Liver (tissue), 8 donors: ENCODE measurements at regions not wholly inside any gene's neighbourhood (a gene's known extent, or its start where the extent isn't known, plus 50 kb on each side); places are given as distances from the start of the nearest gene placed in this dataset.

Source experiments
- DNase-seq: peaks from one replicate; pipeline ENCODE4 v3.0.0-alpha.2; 2017; ENCODE audit warnings: low spot score
- H3K27ac ChIP-seq, 2 donors: one replicate each; pipeline ENCODE4 v1.7.0; 2013; ENCODE audit warnings: inconsistent platforms in 2 of 2, low read length in 2 of 2, control low read depth in 1 of 2, low read depth in 1 of 2, mild to moderate bottlenecking in 1 of 2
- H3K27me3 ChIP-seq, 4 donors: one replicate each; pipeline versions ENCODE4 v1.6.1 to v1.7.0; 2013; ENCODE audit warnings: low read length in 3 of 4, inconsistent platforms in 1 of 4, mild to moderate bottlenecking in 1 of 4, moderate library complexity in 1 of 4; ENCODE audit not compliant: control insufficient read depth in 4 of 4, insufficient read depth in 4 of 4
- H3K36me3 ChIP-seq, 4 donors: one replicate each; pipeline versions ENCODE4 v1.6.1 to v1.7.0; 2013; ENCODE audit warnings: low read length in 3 of 4, mild to moderate bottlenecking in 3 of 4, low read depth in 1 of 4, moderate library complexity in 1 of 4; ENCODE audit not compliant: control insufficient read depth in 4 of 4, insufficient read depth in 3 of 4
- H3K4me1 ChIP-seq, 4 donors: one replicate each; pipeline versions ENCODE4 v1.6.1 to v1.7.0; 2013; ENCODE audit warnings: low read length in 3 of 4, mild to moderate bottlenecking in 3 of 4, moderate library complexity in 1 of 4; ENCODE audit not compliant: control insufficient read depth in 4 of 4, insufficient read depth in 4 of 4
- H3K4me3 ChIP-seq, 3 donors: one replicate each; pipeline versions ENCODE4 v1.6.1 to v1.7.0; 2013; ENCODE audit warnings: low read length in 3 of 3, control low read depth in 1 of 3, low read depth in 1 of 3, mild to moderate bottlenecking in 1 of 3
- H3K9ac ChIP-seq, 2 donors: one replicate each; pipeline ENCODE4 v1.7.0; 2013; ENCODE audit warnings: low read length in 2 of 2, mild to moderate bottlenecking in 2 of 2, moderate library complexity in 2 of 2, control low read depth in 1 of 2, low read depth in 1 of 2
- H3K9me3 ChIP-seq, 4 donors: one replicate each; pipeline versions ENCODE4 v1.6.1 to v1.7.0; 2013; ENCODE audit warnings: low read length in 3 of 4; ENCODE audit not compliant: control insufficient read depth in 4 of 4
- EGR1 ChIP-seq, 2 donors: IDR thresholded peaks; 2 replicates each; pipeline ENCODE4 v1.6.1; 2016 to 2018; ENCODE audit warnings: antibody characterized with exemption in 2 of 2, low read depth in 2 of 2
- FOXA1 ChIP-seq: IDR thresholded peaks from 2 replicates; pipeline ENCODE4 v1.6.1; 2016; ENCODE audit warnings: antibody characterized with exemption
- FOXA2 ChIP-seq: IDR thresholded peaks from 2 replicates; pipeline ENCODE4 v1.6.1; 2016; ENCODE audit warnings: antibody characterized with exemption
- GABPA ChIP-seq, 2 donors: IDR thresholded peaks in 1 of 2; conservative IDR thresholded peaks in 1 of 2; 2 replicates each; pipeline ENCODE4 v1.6.1; 2016; ENCODE audit warnings: antibody characterized with exemption in 2 of 2, mild to moderate bottlenecking in 1 of 2, moderate library complexity in 1 of 2
- HNF4A ChIP-seq, 2 donors: conservative IDR thresholded peaks; 2 replicates each; pipeline ENCODE4 v1.6.1; 2016; ENCODE audit warnings: antibody characterized with exemption in 2 of 2, mild to moderate bottlenecking in 2 of 2
- HNF4G ChIP-seq: IDR thresholded peaks from 2 replicates; pipeline ENCODE4 v1.6.1; 2016; ENCODE audit warnings: antibody characterized with exemption
- JUND ChIP-seq, 2 donors: IDR thresholded peaks; 2 replicates each; pipeline ENCODE4 v1.6.1; 2016; ENCODE audit warnings: antibody characterized with exemption in 2 of 2
- MAX ChIP-seq: IDR thresholded peaks from 2 replicates; pipeline ENCODE4 v1.6.1; 2016; ENCODE audit warnings: antibody characterized with exemption
- NR2F2 ChIP-seq: IDR thresholded peaks from 2 replicates; pipeline ENCODE4 v1.6.1; 2016; ENCODE audit warnings: antibody characterized with exemption
- RAD21 ChIP-seq, 2 donors: IDR thresholded peaks; 2 replicates each; pipeline ENCODE4 v1.6.1; 2016; ENCODE audit warnings: antibody characterized with exemption in 2 of 2, mild to moderate bottlenecking in 2 of 2
- SP1 ChIP-seq: IDR thresholded peaks from 2 replicates; pipeline ENCODE4 v1.6.1; 2018; ENCODE audit warnings: antibody characterized with exemption, mild to moderate bottlenecking
- TAF1 ChIP-seq: conservative IDR thresholded peaks from 2 replicates; pipeline ENCODE4 v1.6.1; 2016; ENCODE audit warnings: antibody characterized with exemption, mild to moderate bottlenecking
- YY1 ChIP-seq: IDR thresholded peaks from 2 replicates; pipeline ENCODE4 v1.6.1; 2016; ENCODE audit warnings: antibody characterized with exemption, mild to moderate bottlenecking
- WGBS: extraction: QIAGEN DNeasy Blood & Tissue Kit; methylation state at CpG from one replicate; pipeline ENCODE4 v1.1.7; 2013; 5-methylcytosine and 5-hydroxymethylcytosine counted together
- TF ChIP-seq, protein P1 (sequence below): IDR thresholded peaks from 2 replicates; pipeline ENCODE4 v1.6.1; 2016; ENCODE audit warnings: antibody characterized with exemption, mild to moderate bottlenecking
- TF ChIP-seq, protein P2 (sequence below): fragments of 150-350 bp; IDR thresholded peaks from 2 replicates; pipeline ENCODE4 v1.5.1; 2017; ENCODE audit warnings: improper control_type of control experiment, low read depth, low read length; ENCODE audit not compliant: missing input control
- donor health status: healthy.
- donor health status: healthy.
- donor health status: healthy.
- donor health status: healthy.
- donor health status: healthy.

- Histone ChIP-seq H3K9ac (no peak overlapping the region), H3K4me3 (no peak overlapping the region), H3K27me3 (no peaks in the 10 kb centered on the region), H3K4me1 (no peaks in the 10 kb centered on the region), H3K36me3 (no peaks in the 10 kb centered on the region), H3K27ac (no peak overlapping the region), H3K9me3 (no peaks in the 10 kb centered on the region)
- TF ChIP-seq HNF4A (conservative IDR thresholded peaks at IDR 0.05) (no peak), NR2F2 (no peak), RAD21 (IDR thresholded peaks at IDR 0.05) (no peak), GABPA (IDR thresholded peaks at IDR 0.05 in 1 of 2, conservative IDR thresholded peaks at IDR 0.05 in 1 of 2) (no peak), MAX (no peak), FOXA1 (no peak), YY1 (no peak), HNF4G (no peak)
- DNase-seq = no peak
- 60% methylated on average over 2 of the region's 2 CpGs for WGBS
Observed at GRCh38 chrX:148146121-148146520, 165.0 kb downstream of the FMR1NB start.

GRCh38 chrX:148156986-148157385, 175.8 kb downstream of the FMR1NB start:
- H3K27ac ChIP-seq = no peak overlapping the region
- TF ChIP-seq FOXA2 = no peak
- TF ChIP-seq FOXA1 = no peak
- TF ChIP-seq EGR1 (IDR thresholded peaks at IDR 0.05; ENCODE audit: low read depth in 2 of 2) = no peak
- TF ChIP-seq SP1 = no peak
- TF ChIP-seq RAD21 (IDR thresholded peaks at IDR 0.05) = no peak
- no peak for TF ChIP-seq HNF4A (conservative IDR thresholded peaks at IDR 0.05)
- no peak for TF ChIP-seq MAX
- TF ChIP-seq, protein P1, sequence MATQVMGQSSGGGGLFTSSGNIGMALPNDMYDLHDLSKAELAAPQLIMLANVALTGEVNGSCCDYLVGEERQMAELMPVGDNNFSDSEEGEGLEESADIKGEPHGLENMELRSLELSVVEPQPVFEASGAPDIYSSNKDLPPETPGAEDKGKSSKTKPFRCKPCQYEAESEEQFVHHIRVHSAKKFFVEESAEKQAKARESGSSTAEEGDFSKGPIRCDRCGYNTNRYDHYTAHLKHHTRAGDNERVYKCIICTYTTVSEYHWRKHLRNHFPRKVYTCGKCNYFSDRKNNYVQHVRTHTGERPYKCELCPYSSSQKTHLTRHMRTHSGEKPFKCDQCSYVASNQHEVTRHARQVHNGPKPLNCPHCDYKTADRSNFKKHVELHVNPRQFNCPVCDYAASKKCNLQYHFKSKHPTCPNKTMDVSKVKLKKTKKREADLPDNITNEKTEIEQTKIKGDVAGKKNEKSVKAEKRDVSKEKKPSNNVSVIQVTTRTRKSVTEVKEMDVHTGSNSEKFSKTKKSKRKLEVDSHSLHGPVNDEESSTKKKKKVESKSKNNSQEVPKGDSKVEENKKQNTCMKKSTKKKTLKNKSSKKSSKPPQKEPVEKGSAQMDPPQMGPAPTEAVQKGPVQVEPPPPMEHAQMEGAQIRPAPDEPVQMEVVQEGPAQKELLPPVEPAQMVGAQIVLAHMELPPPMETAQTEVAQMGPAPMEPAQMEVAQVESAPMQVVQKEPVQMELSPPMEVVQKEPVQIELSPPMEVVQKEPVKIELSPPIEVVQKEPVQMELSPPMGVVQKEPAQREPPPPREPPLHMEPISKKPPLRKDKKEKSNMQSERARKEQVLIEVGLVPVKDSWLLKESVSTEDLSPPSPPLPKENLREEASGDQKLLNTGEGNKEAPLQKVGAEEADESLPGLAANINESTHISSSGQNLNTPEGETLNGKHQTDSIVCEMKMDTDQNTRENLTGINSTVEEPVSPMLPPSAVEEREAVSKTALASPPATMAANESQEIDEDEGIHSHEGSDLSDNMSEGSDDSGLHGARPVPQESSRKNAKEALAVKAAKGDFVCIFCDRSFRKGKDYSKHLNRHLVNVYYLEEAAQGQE = no peak
- TF ChIP-seq JUND (IDR thresholded peaks at IDR 0.05) = no peak
- TF ChIP-seq TAF1 = no peak
- TF ChIP-seq, protein P2, sequence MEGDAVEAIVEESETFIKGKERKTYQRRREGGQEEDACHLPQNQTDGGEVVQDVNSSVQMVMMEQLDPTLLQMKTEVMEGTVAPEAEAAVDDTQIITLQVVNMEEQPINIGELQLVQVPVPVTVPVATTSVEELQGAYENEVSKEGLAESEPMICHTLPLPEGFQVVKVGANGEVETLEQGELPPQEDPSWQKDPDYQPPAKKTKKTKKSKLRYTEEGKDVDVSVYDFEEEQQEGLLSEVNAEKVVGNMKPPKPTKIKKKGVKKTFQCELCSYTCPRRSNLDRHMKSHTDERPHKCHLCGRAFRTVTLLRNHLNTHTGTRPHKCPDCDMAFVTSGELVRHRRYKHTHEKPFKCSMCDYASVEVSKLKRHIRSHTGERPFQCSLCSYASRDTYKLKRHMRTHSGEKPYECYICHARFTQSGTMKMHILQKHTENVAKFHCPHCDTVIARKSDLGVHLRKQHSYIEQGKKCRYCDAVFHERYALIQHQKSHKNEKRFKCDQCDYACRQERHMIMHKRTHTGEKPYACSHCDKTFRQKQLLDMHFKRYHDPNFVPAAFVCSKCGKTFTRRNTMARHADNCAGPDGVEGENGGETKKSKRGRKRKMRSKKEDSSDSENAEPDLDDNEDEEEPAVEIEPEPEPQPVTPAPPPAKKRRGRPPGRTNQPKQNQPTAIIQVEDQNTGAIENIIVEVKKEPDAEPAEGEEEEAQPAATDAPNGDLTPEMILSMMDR = no peak
- no peaks in the 10 kb centered on the region for H3K36me3 ChIP-seq
- no peak overlapping the region for H3K9ac ChIP-seq
- H3K4me3 ChIP-seq = no peak overlapping the region
- peaks cover 0 to 6% (median 0%) of the 10 kb centered on the region in 4 donors for H3K27me3 ChIP-seq
- no peaks in the 10 kb centered on the region for H3K4me1 ChIP-seq
- WGBS = 75% methylated on average over 1 of the region's 1 CpG
- H3K9me3 ChIP-seq = no peaks in the 10 kb centered on the region
- DNase-seq = no peak
